ENCODE measurements at regions not wholly inside any gene's neighbourhood (a gene's known extent, or its start where the extent isn't known, plus 50 kb on each side); places are given as distances from the start of the nearest gene placed in this dataset.

- no peak for DNase-seq
Observed at GRCh38 chr5:54851449-54851848, 133.9 kb downstream of the ESM1 start.

DNA sequence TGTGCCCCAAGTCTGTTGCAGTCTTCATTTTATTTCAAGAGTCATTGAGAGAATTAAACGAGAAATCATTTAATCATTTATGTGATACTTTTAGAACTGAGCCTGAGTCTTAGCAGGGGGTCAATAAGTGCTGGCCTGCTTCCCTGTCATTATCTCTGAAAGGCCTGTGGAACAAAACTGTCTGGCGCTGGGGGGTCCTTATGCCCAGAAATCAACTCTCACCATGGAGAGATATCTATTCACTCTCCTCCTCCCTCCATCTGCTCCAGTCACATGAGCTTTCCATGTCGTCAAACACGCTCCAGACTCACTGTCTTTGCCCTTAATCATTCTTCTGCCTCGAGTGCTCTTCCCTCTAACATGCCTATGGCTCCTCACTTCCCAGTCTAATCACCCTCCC lies 136.8 kb downstream of the ESM1 start:
- no peak for DNase-seq

DNA sequence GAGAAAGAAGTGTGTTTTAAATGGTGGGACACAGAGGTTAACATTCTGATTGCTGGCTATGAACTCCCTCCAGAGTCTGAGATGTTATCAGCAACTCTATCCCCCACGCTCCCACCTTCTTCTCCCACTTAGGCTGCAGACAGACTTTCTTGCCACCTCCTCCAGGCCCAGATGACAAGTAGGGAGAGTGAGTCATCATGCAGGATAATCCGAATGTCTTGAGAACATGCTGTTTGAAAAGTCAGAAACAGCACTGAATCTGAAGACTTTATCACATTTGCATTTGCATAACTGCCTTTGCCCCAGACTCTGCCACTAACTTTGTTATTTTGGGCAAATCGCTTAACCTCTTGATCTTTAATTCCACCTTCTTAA lies 139.8 kb downstream of the ESM1 start:
- peak; percentile 48 for DNase-seq

GRCh38 chr5:54844905-54845566 lies 140.4 kb downstream of the ESM1 start:
- DNase-seq, result peak; percentile 65

- no peak for DNase-seq
Observed at GRCh38 chr5:54844266-54844665, 141.1 kb downstream of the ESM1 start.

DNA sequence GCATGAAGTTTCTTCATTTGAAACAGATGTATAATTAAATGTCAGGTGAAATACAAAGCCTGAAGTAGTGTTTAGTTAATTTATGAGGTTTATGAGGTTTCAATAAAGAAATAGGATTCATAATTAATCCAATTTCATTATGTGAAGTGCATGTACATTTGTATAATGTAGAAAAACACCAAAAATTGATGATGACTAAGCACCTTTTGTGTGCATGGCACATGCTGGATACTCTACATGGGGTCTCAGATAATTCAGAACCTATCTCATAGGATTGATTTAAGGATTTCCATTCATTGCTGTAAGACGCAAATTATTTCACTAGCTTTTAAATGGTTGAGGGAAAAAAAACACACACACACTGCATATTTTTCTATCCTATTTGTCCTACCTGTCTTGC lies 143.9 kb downstream of the ESM1 start:
- no peak for DNase-seq

GRCh38 chr5:54838843-54839242 lies 146.6 kb downstream of the ESM1 start:
- no peak for DNase-seq

DNA sequence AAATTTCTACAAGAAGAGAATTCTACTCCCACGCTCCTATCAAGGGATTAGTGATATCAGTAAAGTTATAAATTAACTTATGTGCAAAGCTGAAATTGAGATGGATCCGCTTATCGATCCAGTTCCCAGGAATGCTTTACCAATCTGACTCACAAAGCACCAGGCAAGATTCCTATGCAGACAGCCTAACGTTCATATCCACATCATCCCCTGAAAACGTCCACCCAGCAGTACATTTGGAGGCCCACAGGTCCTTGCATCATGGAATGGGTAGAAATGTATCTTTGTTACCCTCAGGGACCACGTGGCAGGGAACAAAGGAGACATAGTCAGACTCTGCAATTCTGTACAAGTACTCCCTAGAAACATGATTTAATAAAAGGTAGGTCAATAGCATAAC lies 147.4 kb downstream of the ESM1 start:
- no peak for DNase-seq

GRCh38 chr5:54837093-54837492 lies 148.3 kb downstream of the ESM1 start:
- DNase-seq, result no peak

- no peak for DNase-seq
Observed at GRCh38 chr5:54835647-54836046, 149.7 kb downstream of the ESM1 start.

DNA sequence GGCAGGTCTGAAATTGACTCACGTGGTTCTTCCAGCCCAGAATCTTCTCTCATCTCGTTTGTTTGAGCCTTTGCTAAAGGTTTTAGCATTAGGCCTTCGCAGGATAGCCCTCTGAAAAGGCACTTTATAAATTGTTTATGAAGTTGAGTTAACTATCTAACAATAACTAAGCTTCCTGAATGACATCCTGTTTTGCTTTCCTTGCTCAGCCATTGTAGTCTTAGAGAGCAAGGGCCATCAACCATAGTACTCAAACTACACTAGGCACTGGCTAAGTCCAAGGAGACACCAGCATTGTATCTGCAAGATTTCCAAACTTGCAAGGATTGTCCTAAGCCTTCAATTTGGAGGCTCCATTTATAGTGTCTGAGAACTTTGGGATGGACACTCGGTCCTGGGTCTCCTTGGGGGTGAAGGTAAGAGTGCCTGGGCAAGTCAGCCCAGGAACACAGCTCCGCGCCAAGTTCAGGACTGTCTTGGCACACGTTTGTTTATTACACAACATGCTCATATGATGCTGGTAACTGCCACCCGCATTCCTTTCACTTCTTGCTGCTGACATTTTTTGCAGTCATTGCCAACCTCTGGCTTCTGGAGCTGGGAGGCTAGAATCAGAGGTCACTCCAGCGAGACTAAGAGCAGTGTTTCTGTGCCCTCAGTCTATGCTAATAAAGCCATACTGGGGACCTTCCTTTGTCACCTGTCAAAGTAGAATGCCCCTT lies 151.1 kb downstream of the ESM1 start:
- no peak for DNase-seq

- DNase-seq, result no peak
Observed at GRCh38 chr5:54833590-54833989, 151.8 kb downstream of the ESM1 start.

DNA sequence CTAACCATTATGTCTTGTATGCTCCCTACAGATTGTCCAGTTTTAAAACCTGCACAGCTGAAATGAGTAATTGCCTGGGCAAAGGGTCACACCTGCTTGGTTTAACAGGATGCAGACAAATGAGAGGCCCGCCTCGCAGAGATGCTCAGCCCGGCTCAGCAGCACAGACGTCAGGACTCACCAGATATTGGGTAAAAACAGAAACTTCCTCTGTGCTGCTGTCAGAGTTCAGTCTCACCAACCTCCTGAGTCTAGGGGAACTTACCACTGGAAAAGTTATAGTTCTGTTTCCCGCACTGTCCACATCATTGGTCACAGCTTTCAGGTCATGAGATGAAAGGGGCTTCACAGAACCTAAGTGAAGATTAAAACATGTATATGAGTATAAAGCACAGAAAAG lies 152.5 kb downstream of the ESM1 start:
- DNase-seq, result peak; percentile 7

- DNase-seq, result no peak
Observed at GRCh38 chr5:54832045-54832444, 153.3 kb downstream of the ESM1 start.

- DNase-seq, result no peak
Observed at GRCh38 chr5:54831233-54831632, 154.2 kb downstream of the ESM1 start.

- DNase-seq, result no peak
Observed at GRCh38 chr5:54829676-54830535, 155.5 kb downstream of the ESM1 start.

DNA sequence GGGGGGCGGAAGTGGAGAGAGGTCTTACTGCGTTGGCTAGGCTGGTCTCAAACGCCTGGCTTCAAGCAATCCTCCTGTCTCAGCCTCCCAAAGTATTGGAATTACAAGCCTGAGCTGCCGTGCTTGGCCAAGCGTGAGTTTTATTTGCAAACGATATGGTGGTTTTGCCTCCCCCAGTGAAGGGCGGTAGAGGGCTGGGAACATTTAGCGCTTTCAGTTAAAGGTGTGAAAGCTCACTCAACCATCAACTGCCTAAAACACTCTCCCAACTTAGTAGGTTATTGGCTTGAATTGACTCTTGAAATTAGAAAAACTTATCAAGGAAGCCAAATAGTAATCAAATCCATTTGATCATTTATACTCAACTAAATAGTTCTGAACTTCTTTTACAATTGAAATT lies 156.3 kb downstream of the ESM1 start:
- DNase-seq, result no peak

- no peak for DNase-seq
Observed at GRCh38 chr5:54828151-54828550, 157.2 kb downstream of the ESM1 start.

DNA sequence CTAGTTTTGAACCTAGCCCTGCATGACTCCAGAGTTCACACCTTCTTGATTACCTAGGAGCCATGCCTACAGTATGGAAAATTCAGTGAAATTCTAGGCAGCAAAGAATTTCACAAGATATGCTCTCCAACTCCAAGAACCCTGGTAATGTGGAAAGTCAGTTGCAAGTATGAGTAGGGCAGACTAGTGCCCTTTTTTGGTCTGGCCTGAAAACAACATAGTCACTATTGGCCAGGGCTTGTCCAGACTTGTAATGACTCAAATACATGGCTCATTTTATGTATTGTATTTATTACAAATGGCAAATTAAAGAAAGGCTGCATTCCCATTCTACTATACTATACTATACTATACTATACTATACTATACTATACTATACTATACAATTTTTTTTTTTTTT lies 160.4 kb downstream of the ESM1 start:
- DNase-seq, result no peak

GRCh38 chr5:54823006-54823405 lies 162.4 kb downstream of the ESM1 start:
- DNase-seq, result no peak

- DNase-seq, result no peak
Observed at GRCh38 chr5:54822324-54822687, 163.1 kb downstream of the ESM1 start.

DNA sequence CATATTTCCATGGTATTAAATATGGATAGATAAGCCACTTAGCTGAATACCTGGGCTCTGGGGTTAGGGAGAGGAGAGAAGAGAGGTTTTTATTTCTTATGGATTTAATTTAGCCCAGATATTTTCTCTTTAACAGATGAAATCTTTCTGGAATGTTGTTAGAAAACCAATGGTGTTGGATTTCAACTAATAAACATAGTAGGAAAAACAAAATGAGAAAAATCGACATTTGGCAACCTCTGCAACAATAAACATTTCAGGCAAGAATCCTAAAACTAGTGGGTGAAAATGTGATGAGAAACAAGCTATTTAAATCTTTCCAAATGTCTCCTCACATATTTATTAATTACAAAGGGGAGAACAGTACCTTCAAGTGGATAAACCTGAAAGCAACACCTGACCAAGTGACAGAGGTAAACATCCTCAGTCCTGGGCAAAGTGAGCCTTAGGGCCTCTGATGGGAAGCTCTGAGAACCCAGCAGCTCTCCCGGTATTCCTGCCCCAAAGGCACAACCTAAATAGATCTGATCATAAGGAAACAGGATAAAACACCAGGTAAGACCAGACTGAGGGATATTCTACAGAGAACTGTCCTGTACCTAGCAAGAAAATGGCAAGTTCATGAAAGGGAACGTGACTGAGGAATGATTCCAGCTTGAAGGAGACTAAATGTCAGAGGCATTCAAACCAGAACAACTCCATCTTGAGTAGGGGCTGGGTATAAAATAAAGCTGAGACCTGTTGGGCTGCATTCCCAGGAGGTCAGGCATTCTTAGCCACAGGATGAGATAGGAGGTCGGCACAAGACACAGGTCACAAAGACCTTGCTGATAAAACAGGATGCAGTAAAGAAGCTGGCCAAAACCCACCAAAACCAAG lies 163.7 kb downstream of the ESM1 start:
- DNase-seq, result no peak
